ENCODE measurements at regions not wholly inside any gene's neighbourhood (a gene's known extent, or its start where the extent isn't known, plus 50 kb on each side); places are given as distances from the start of the nearest gene placed in this dataset.

DNA sequence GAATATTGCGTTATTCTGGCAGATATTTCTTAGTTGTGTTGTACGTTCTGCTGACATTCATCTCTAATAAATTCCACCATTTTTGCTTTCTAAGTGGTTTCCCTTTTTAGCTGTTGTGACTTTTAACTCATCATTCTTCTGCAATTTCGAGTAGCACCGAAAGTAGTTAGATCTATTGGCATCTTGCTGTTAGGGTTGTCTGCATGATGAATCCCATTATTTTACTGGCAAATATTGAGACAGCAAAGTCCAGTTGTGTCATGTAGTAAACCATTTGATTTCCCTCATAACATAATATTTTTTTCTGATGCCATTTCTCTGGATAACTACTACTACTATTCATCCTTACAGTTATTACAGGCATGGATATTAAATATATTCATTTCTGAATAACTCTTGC lies 143.9 kb downstream of the SLITRK1 start:
- Histone ChIP-seq H3K4me3 (no peak overlapping the region), H3K27ac (no peak overlapping the region), H3K27me3 (no peaks in the 10 kb centered on the region), H3K36me3 (no peaks in the 10 kb centered on the region), H3K9me3 (no peaks in the 10 kb centered on the region), H3K4me1 (no peaks in the 10 kb centered on the region)
- no peak for ATAC-seq
- 82 to 84% methylated on average over 4 of the region's 4 CpGs for WGBS, 2 donors (ENCODE audit: low coverage in 1 of 2)
- TF ChIP-seq EP300 (IDR thresholded peaks at IDR 0.05) (no peak), POLR2AphosphoS5 (IDR thresholded peaks at IDR 0.05) (no peak), POLR2A (IDR thresholded peaks at IDR 0.05) (no peak)
- TF ChIP-seq, protein P1, sequence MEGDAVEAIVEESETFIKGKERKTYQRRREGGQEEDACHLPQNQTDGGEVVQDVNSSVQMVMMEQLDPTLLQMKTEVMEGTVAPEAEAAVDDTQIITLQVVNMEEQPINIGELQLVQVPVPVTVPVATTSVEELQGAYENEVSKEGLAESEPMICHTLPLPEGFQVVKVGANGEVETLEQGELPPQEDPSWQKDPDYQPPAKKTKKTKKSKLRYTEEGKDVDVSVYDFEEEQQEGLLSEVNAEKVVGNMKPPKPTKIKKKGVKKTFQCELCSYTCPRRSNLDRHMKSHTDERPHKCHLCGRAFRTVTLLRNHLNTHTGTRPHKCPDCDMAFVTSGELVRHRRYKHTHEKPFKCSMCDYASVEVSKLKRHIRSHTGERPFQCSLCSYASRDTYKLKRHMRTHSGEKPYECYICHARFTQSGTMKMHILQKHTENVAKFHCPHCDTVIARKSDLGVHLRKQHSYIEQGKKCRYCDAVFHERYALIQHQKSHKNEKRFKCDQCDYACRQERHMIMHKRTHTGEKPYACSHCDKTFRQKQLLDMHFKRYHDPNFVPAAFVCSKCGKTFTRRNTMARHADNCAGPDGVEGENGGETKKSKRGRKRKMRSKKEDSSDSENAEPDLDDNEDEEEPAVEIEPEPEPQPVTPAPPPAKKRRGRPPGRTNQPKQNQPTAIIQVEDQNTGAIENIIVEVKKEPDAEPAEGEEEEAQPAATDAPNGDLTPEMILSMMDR (IDR thresholded peaks at IDR 0.05), result no peak

DNA sequence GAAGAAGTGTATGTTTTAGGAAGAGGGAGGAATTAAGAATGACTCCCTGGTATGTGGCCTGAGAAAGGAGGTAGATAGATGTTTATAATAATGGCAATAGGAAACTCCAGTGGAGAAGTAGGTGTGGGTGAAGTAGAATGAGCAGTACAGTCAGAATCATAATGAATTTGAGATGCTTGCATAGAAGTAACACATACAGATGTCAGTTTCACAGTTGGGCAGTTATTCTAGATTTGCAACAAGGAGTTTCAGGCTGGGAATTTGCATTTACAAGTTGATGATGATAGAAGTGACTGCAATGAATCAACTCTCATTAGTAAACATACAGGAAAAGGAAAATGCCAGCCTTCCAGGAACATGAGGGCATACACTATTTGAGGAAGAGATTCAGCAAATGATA lies 149.0 kb downstream of the SLITRK1 start:
- H3K9me3 ChIP-seq, result no peaks in the 10 kb centered on the region
- H3K27ac ChIP-seq, result no peak overlapping the region
- TF ChIP-seq POLR2AphosphoS5 (IDR thresholded peaks at IDR 0.05) (no peak), POLR2A (IDR thresholded peaks at IDR 0.05) (no peak), EP300 (IDR thresholded peaks at IDR 0.05) (no peak)
- TF ChIP-seq, protein P1 (IDR thresholded peaks at IDR 0.05), result no peak
- ATAC-seq, result no peak
- no peaks in the 10 kb centered on the region for H3K4me1 ChIP-seq
- no peaks in the 10 kb centered on the region for H3K36me3 ChIP-seq
- no peak overlapping the region for H3K4me3 ChIP-seq
- H3K27me3 ChIP-seq, result no peaks in the 10 kb centered on the region

DNA sequence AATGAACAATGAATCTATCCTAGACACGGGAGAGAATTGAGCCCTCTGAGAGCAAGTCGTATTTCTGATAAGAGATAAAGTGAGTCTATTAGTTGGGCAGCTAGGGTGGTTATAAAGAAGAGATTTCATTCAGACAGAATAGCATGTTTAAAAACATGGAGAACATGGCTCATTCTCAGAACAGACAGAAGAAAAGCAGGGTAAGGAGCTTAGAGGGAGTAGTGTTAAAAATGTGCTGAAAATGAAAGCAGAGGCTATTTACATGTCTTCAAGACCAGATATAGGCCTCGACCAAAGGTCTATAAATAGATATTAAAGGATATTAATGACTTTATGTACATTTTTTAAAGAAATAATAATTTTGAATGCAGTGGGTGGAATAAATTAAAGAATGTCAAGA lies 149.5 kb downstream of the SLITRK1 start:
- Histone ChIP-seq H3K9me3 (no peaks in the 10 kb centered on the region), H3K27ac (no peak overlapping the region), H3K27me3 (no peaks in the 10 kb centered on the region), H3K4me3 (no peak overlapping the region), H3K4me1 (no peaks in the 10 kb centered on the region), H3K36me3 (no peaks in the 10 kb centered on the region)
- ATAC-seq, result no peak
- 43 to 81% methylated on average over 3 of the region's 3 CpGs for WGBS, 2 donors (ENCODE audit: low coverage in 1 of 2)
- TF ChIP-seq EP300 (IDR thresholded peaks at IDR 0.05) (no peak), POLR2AphosphoS5 (IDR thresholded peaks at IDR 0.05) (no peak), POLR2A (IDR thresholded peaks at IDR 0.05) (no peak)
- TF ChIP-seq, protein P1 (IDR thresholded peaks at IDR 0.05), result no peak

DNA sequence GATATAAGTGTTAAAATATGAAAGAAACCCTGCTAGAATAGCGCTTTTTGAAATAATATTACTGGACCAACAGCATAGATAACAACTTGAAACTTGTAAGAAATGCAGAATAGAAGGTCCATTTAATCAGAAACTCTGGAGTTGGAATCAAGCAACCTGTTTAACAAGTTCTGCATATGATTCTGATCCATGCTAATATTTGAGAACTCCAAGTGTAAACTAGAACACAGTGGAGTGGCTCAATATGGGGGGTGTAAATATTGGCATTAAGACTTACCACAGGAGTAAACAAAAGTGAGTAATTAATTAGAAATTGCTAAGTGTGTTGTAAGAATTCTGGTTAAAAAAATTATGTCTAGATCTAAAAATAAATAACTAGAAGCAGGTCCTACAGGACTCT lies 151.2 kb downstream of the SLITRK1 start:
- no peak overlapping the region for H3K27ac ChIP-seq
- TF ChIP-seq, protein P1 (IDR thresholded peaks at IDR 0.05), result no peak
- TF ChIP-seq EP300 (IDR thresholded peaks at IDR 0.05) (no peak), POLR2A (IDR thresholded peaks at IDR 0.05) (no peak), POLR2AphosphoS5 (IDR thresholded peaks at IDR 0.05) (no peak)
- no peaks in the 10 kb centered on the region for H3K9me3 ChIP-seq
- H3K27me3 ChIP-seq, result no peaks in the 10 kb centered on the region
- H3K4me3 ChIP-seq, result no peak overlapping the region
- ATAC-seq, result no peak
- no peaks in the 10 kb centered on the region for H3K36me3 ChIP-seq
- no peaks in the 10 kb centered on the region for H3K4me1 ChIP-seq
- 92 to 100% methylated on average over 1 of the region's 1 CpG for WGBS, 2 donors (ENCODE audit: low coverage in 1 of 2)

DNA sequence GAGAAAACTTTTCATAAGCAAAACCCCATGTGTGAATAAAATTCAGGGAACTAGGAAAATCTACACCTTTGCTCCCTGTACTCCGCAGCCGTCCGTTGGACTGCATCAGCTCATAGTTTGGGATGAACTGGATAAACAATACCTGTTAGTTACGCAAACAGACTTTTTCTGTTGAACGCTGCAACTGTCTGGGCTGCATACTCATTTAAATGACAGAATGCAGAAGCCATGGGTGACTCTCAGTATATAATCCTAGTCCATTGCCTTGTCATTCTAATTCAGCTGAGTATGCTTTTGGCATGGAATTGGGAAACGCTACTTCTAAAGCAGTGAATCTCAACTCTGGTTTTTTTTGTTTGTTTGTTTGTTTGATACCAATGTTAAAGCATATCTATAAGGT lies 151.6 kb downstream of the SLITRK1 start:
- no peak overlapping the region for H3K4me3 ChIP-seq

DNA sequence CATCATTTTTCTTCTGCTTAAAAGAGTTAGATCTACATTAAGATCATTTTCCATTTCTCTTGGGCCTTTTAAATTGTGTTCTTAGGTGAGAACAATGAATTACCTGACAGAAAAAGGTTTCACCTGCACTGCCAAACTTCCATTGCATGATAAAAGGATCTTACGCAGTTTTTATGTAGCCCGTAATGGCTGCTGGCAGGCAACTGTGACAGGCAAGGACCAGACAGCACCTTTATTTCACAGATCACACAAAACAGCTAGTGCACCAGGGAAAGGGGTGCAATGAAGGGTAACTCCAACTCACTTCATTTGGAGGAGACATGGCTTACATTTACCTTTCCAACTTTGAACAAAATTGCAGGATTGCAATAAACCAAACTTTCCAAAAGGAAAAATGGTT lies 159.8 kb downstream of the SLITRK1 start:
- H3K4me3 ChIP-seq, result no peak overlapping the region
- H3K36me3 ChIP-seq, result no peaks in the 10 kb centered on the region
- H3K27me3 ChIP-seq, result no peaks in the 10 kb centered on the region
- no peak for TF ChIP-seq POLR2AphosphoS5 (IDR thresholded peaks at IDR 0.05)
- TF ChIP-seq POLR2A (IDR thresholded peaks at IDR 0.05), result no peak
- ATAC-seq, result no peak
- H3K9me3 ChIP-seq, result no peaks in the 10 kb centered on the region
- H3K4me1 ChIP-seq, result no peaks in the 10 kb centered on the region
- WGBS, 2 donors (ENCODE audit: low coverage in 1 of 2), result 76 to 93% methylated on average over 2 of the region's 2 CpGs
- no peak overlapping the region for H3K27ac ChIP-seq

More for the DNA sequence above, 151.6 kb downstream of the SLITRK1 start:
- no peak overlapping the region for H3K27ac ChIP-seq
- no peaks in the 10 kb centered on the region for H3K4me1 ChIP-seq
- H3K27me3 ChIP-seq, result no peaks in the 10 kb centered on the region
- TF ChIP-seq EP300 (IDR thresholded peaks at IDR 0.05), result no peak
- ATAC-seq, result no peak
- WGBS, 2 donors (ENCODE audit: low coverage in 1 of 2), result 83 to 87% methylated on average over 5 to 6 of the region's 6 CpGs
- no peaks in the 10 kb centered on the region for H3K9me3 ChIP-seq
- no peaks in the 10 kb centered on the region for H3K36me3 ChIP-seq

Data from gastroesophageal sphincter (tissue), 4 donors.